Naive thymus-derived CD4-positive, alpha-beta T cell (primary cell): ENCODE measurements at regions not wholly inside any gene's neighbourhood (a gene's known extent, or its start where the extent isn't known, plus 50 kb on each side); places are given as distances from the start of the nearest gene placed in this dataset.

Source experiments
- ATAC-seq: fragments of 150-1000 bp; cut with Tn5 transposase; 2 replicates; pipeline ENCODE4 v1.10.0; 2021; ENCODE audit warnings: mild to moderate bottlenecking, moderate library complexity
- CTCF ChIA-PET: fragments of 350-600 bp; sonication (Branson Sonifier 250); formaldehyde crosslinking; loops from one replicate; lab custom pipeline; 2021; ENCODE audit warnings: antibody characterized with exemption; lab: Charles Lee
- POLR2A ChIA-PET: fragments of 350-600 bp; sonication (Branson Sonifier 250); formaldehyde crosslinking; loops from one replicate; lab custom pipeline; 2021; ENCODE audit warnings: antibody characterized with exemption, inconsistent platforms; lab: Charles Lee
- DNase-seq, 9 donors: peaks; one replicate each; pipeline versions ENCODE4 v3.0.0 to v3.0.0-alpha.2; 2020 to 2022; ENCODE audit warnings: mixed read lengths in 1 of 9
- H3K27ac ChIP-seq: one replicate; pipeline ENCODE4 v1.7.0; 2013; ENCODE audit warnings: mild to moderate bottlenecking, low read depth, low read length, moderate library complexity
- H3K27me3 ChIP-seq, 2 donors: one replicate each; pipeline ENCODE4 v1.7.0; 2013; ENCODE audit warnings: low read length in 2 of 2, mild to moderate bottlenecking in 2 of 2, moderate library complexity in 2 of 2; ENCODE audit not compliant: control insufficient read depth in 2 of 2, insufficient read depth in 2 of 2
- H3K36me3 ChIP-seq, 3 experiments: 1 replicate in 2 of 3; 2 replicates in 1 of 3; pipeline ENCODE4 v1.7.0; 2013; ENCODE audit warnings: low read length in 3 of 3, mild to moderate bottlenecking in 3 of 3, moderate library complexity in 1 of 3; ENCODE audit not compliant: insufficient read depth in 3 of 3, control insufficient read depth in 2 of 3
- H3K4me1 ChIP-seq, 2 donors: one replicate each; pipeline ENCODE4 v1.7.0; 2013; ENCODE audit warnings: low read length in 2 of 2, mild to moderate bottlenecking in 2 of 2, moderate library complexity in 1 of 2; ENCODE audit not compliant: control insufficient read depth in 2 of 2, insufficient read depth in 2 of 2
- H3K4me3 ChIP-seq: 2 replicates; pipeline ENCODE4 v1.7.0; 2013; ENCODE audit warnings: mild to moderate bottlenecking, low read length
- H3K9me3 ChIP-seq, 3 experiments: 1 replicate in 2 of 3; 2 replicates in 1 of 3; pipeline ENCODE4 v1.7.0; 2013; ENCODE audit warnings: low read length in 3 of 3; ENCODE audit not compliant: control insufficient read depth in 2 of 3
- H3K27ac Mint-ChIP-seq, 9 donors: one replicate each; pipeline ENCODE4 v1.8.0; 2020 to 2022; ENCODE audit warnings: mixed read lengths in 9 of 9, mild to moderate bottlenecking in 8 of 9, moderate library complexity in 5 of 9, inconsistent platforms in 2 of 9
- H3K27me3 Mint-ChIP-seq, 5 donors: one replicate each; pipeline ENCODE4 v1.8.0; 2021 to 2022; ENCODE audit warnings: mixed read lengths in 5 of 5, mild to moderate bottlenecking in 1 of 5
- H3K36me3 Mint-ChIP-seq, 5 donors: one replicate each; pipeline ENCODE4 v1.8.0; 2020 to 2022; ENCODE audit warnings: mixed read lengths in 5 of 5, mild to moderate bottlenecking in 3 of 5, inconsistent platforms in 1 of 5
- H3K4me1 Mint-ChIP-seq, 7 donors: one replicate each; pipeline ENCODE4 v1.8.0; 2020 to 2022; ENCODE audit warnings: mixed read lengths in 7 of 7, mild to moderate bottlenecking in 3 of 7, inconsistent platforms in 1 of 7
- H3K4me3 Mint-ChIP-seq, 10 donors: one replicate each; pipeline ENCODE4 v1.8.0; 2020 to 2022; ENCODE audit warnings: mild to moderate bottlenecking in 10 of 10, mixed read lengths in 10 of 10, moderate library complexity in 6 of 10, inconsistent platforms in 2 of 10
- H3K9me3 Mint-ChIP-seq, 11 donors: one replicate each; pipeline ENCODE4 v1.8.0; 2020 to 2022; ENCODE audit warnings: mixed read lengths in 11 of 11, mild to moderate bottlenecking in 4 of 11, inconsistent platforms in 1 of 11, moderate library complexity in 1 of 11
- intact Hi-C, 2 donors: fragments of 100-400 bp; cut with micrococcal nuclease; formaldehyde crosslinking; loops; one replicate each; pipeline ENCODE4 v1.15.1; 2023

GRCh38 chr4:14792702-14793227 lies 209.5 kb upstream of the CPEB2 start:
- H3K9me3 Mint-ChIP-seq, result peaks cover 0 to 56% (median 18%) of the 10 kb centered on the region in 11 donors
- H3K4me1 Mint-ChIP-seq, result peaks cover 0 to 17% (median 0%) of the 10 kb centered on the region in 7 donors
- no peaks in the 10 kb centered on the region for H3K36me3 ChIP-seq
- H3K27me3 Mint-ChIP-seq, result peaks cover 0 to 51% (median 29%) of the 10 kb centered on the region in 5 donors
- intact Hi-C loops, result no loop called here
- ChIA-PET POLR2A (no interaction called here), CTCF (no interaction called here)
- ATAC-seq (no peak), DNase-seq (no peak)
- no peak overlapping the region for H3K4me3 Mint-ChIP-seq
- H3K27me3 ChIP-seq, result peaks cover 0 to 4% of the 10 kb centered on the region in 2 donors
- H3K27ac Mint-ChIP-seq, result no peak overlapping the region
- H3K27ac ChIP-seq, result no peak overlapping the region
- H3K4me1 ChIP-seq, result no peaks in the 10 kb centered on the region
- H3K9me3 ChIP-seq, result no peaks in the 10 kb centered on the region
- H3K4me3 ChIP-seq, result no peak overlapping the region
- H3K36me3 Mint-ChIP-seq, result peaks cover 0 to 14% (median 4%) of the 10 kb centered on the region in 5 donors

DNA sequence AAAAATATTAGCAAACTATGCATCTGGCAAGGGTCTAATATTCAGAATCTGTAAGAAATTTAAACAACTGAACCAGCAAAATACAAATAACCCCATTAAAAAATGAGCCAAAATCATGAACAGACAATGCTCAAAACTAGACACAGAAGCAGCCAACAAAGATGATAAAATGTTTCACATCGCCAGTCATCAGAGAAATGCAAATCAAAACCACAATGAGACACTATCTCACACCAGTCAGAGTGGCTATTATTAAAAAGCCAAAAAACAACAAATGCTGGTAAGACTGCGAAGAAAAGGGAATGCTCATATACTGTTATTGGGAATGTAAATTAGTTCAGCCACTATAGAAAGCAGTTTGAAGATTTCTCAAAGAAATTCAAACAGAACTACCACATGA lies 201.3 kb upstream of the CPEB2 start:
- no peaks in the 10 kb centered on the region for H3K9me3 ChIP-seq
- Mint-ChIP-seq H3K9me3 (peaks cover 0 to 41% (median 11%) of the 10 kb centered on the region in 11 donors), H3K4me1 (no peaks in the 10 kb centered on the region), H3K36me3 (peaks cover 0 to 8% (median 6%) of the 10 kb centered on the region in 5 donors), H3K27me3 (peaks cover 0 to 14% (median 13%) of the 10 kb centered on the region in 5 donors), H3K27ac (no peak overlapping the region), H3K4me3 (no peak overlapping the region)
- POLR2A ChIA-PET, result no interaction called here
- CTCF ChIA-PET, result no interaction called here
- ATAC-seq (no peak), DNase-seq (no peak)
- H3K27me3 ChIP-seq, result no peaks in the 10 kb centered on the region
- H3K4me3 ChIP-seq, result no peak overlapping the region
- intact Hi-C loops, result no loop called here
- H3K4me1 ChIP-seq, result no peaks in the 10 kb centered on the region
- H3K36me3 ChIP-seq, result no peaks in the 10 kb centered on the region
- H3K27ac ChIP-seq, result no peak overlapping the region

DNA sequence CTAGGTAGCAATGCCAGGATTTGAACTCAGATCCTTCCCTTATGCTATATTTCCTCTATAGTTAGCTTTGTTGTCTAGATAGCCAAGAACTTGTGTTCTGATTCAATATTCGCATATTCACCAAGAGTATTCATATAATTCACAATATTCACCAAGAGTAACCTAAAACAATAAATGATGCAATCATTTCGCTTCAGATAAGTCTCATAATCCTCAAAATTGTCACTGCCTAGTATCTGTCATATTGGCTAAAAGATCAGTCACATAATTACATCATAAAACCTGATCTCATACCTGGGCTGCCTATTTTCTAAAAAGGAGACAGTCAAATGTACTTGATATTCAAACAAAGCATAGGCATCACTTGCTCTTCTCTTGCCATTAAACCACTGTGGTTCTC lies 199.7 kb upstream of the CPEB2 start:
- no peak for ATAC-seq
- ChIA-PET CTCF (no interaction called here), POLR2A (no interaction called here)
- Mint-ChIP-seq H3K4me3 (no peak overlapping the region), H3K27ac (no peak overlapping the region), H3K4me1 (no peaks in the 10 kb centered on the region), H3K9me3 (peaks cover 0 to 28% (median 9%) of the 10 kb centered on the region in 11 donors), H3K27me3 (peaks cover 0 to 13% (median 9%) of the 10 kb centered on the region in 5 donors), H3K36me3 (peaks cover 0 to 8% (median 6%) of the 10 kb centered on the region in 5 donors)
- intact Hi-C loops, result no loop called here
- no peaks in the 10 kb centered on the region for H3K27me3 ChIP-seq
- H3K4me1 ChIP-seq, result no peaks in the 10 kb centered on the region
- H3K9me3 ChIP-seq, result no peaks in the 10 kb centered on the region
- H3K4me3 ChIP-seq, result no peak overlapping the region
- no peaks in the 10 kb centered on the region for H3K36me3 ChIP-seq
- no peak overlapping the region for H3K27ac ChIP-seq
- no peak for DNase-seq

GRCh38 chr4:14807856-14808255 lies 194.4 kb upstream of the CPEB2 start:
- Histone ChIP-seq H3K9me3 (no peaks in the 10 kb centered on the region), H3K27ac (no peak overlapping the region), H3K36me3 (no peaks in the 10 kb centered on the region), H3K4me3 (no peak overlapping the region), H3K27me3 (no peaks in the 10 kb centered on the region), H3K4me1 (no peaks in the 10 kb centered on the region)
- no peak overlapping the region for H3K27ac Mint-ChIP-seq
- no peak overlapping the region for H3K4me3 Mint-ChIP-seq
- H3K4me1 Mint-ChIP-seq, result no peaks in the 10 kb centered on the region
- no peak for ATAC-seq
- intact Hi-C loops, result no loop called here
- peaks cover 0 to 15% (median 12%) of the 10 kb centered on the region in 5 donors for H3K27me3 Mint-ChIP-seq
- no peak for DNase-seq
- POLR2A ChIA-PET, result no interaction called here
- no peaks in the 10 kb centered on the region for H3K36me3 Mint-ChIP-seq
- H3K9me3 Mint-ChIP-seq, result peaks cover 0 to 13% (median 0%) of the 10 kb centered on the region in 11 donors
- CTCF ChIA-PET, result no interaction called here

DNA sequence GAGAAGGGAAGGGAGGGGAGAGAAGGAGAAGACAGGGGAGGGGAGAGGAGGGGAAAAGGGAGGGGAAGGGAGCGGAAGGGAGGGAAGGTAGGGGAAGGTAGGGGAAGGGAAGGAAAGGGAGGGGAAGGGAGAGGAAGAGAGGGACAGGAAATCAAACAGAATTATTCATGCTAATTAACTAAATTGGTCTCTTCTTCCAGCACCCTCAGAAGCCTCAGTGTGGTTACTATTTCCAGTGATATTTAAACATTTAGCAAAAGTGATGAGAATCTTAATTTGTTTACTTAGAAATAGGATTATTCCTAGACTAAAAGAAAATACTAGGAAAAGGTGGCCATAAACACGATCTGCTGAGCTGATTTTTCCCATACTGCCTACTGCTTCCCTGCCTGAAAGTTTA lies 193.1 kb upstream of the CPEB2 start:
- POLR2A ChIA-PET, result no interaction called here
- intact Hi-C loops, result no loop called here
- CTCF ChIA-PET, result no interaction called here

DNA sequence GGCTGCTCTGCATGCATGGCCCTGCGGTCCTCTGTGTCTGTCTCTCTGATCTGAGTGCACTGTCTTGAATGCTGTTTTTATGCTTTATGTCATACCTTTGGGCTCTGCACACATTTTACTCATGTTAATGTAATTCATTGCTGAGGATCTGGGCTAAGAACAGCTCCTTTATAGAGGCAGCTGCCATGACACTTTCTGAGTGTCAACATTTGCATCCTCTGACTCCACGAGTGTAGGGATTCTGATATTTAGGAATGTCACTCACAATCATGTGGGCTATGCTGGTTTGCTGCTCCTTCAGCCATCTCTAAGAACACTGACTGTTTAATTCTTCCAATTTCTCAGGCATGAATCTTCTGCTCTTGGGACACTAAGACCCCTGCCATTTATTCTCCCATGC lies 192.2 kb upstream of the CPEB2 start:
- Mint-ChIP-seq H3K36me3 (no peaks in the 10 kb centered on the region), H3K4me3 (no peak overlapping the region), H3K27ac (no peak overlapping the region), H3K4me1 (no peaks in the 10 kb centered on the region), H3K9me3 (peaks cover 0 to 13% (median 0%) of the 10 kb centered on the region in 11 donors), H3K27me3 (peaks cover 0 to 18% (median 11%) of the 10 kb centered on the region in 5 donors)
- ChIA-PET POLR2A (no interaction called here), CTCF (no interaction called here)
- ATAC-seq, result no peak
- Histone ChIP-seq H3K4me1 (no peaks in the 10 kb centered on the region), H3K27me3 (no peaks in the 10 kb centered on the region), H3K27ac (no peak overlapping the region), H3K9me3 (no peaks in the 10 kb centered on the region), H3K4me3 (no peak overlapping the region), H3K36me3 (no peaks in the 10 kb centered on the region)
- intact Hi-C loops, result no loop called here
- DNase-seq, result no peak

More for the DNA sequence above, 193.1 kb upstream of the CPEB2 start:
- no peak overlapping the region for H3K27ac ChIP-seq
- Mint-ChIP-seq H3K4me1 (no peaks in the 10 kb centered on the region), H3K27ac (no peak overlapping the region), H3K36me3 (no peaks in the 10 kb centered on the region), H3K9me3 (peaks cover 0 to 13% (median 0%) of the 10 kb centered on the region in 11 donors), H3K27me3 (peaks cover 0 to 20% (median 16%) of the 10 kb centered on the region in 5 donors), H3K4me3 (no peak overlapping the region)
- DNase-seq (no peak), ATAC-seq (no peak)
- H3K36me3 ChIP-seq, result no peaks in the 10 kb centered on the region
- no peaks in the 10 kb centered on the region for H3K9me3 ChIP-seq
- no peak overlapping the region for H3K4me3 ChIP-seq
- no peaks in the 10 kb centered on the region for H3K27me3 ChIP-seq
- H3K4me1 ChIP-seq, result no peaks in the 10 kb centered on the region

DNA sequence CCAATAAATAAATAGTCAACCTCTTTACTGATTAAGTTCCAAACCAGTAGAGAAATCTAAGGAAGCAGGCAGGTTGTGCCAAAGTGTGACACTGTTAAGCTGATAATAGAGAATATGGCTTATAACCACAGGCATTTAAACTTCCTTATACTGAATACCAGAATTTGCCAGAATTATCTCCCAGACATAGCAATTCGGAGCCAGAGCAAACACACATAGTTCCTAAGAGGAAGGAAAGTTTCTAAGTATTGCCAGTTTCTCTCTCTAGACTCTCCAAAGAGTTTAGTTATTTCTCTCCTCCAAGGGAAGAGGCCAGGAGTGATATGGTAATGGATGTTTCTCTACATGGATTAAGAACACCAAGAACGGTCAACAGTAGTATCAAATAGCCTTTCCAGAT lies 191.7 kb upstream of the CPEB2 start:
- H3K27ac Mint-ChIP-seq, result no peak overlapping the region
- peaks cover 0 to 18% (median 11%) of the 10 kb centered on the region in 5 donors for H3K27me3 Mint-ChIP-seq

More for the DNA sequence above, 191.7 kb upstream of the CPEB2 start:
- ChIA-PET POLR2A (no interaction called here), CTCF (no interaction called here)
- DNase-seq (no peak), ATAC-seq (no peak)
- Mint-ChIP-seq H3K4me1 (no peaks in the 10 kb centered on the region), H3K36me3 (no peaks in the 10 kb centered on the region), H3K4me3 (no peak overlapping the region), H3K9me3 (peaks cover 0 to 13% (median 0%) of the 10 kb centered on the region in 11 donors)
- Histone ChIP-seq H3K4me1 (no peaks in the 10 kb centered on the region), H3K9me3 (no peaks in the 10 kb centered on the region), H3K27ac (no peak overlapping the region), H3K27me3 (no peaks in the 10 kb centered on the region), H3K4me3 (no peak overlapping the region), H3K36me3 (no peaks in the 10 kb centered on the region)
- intact Hi-C loops, result no loop called here
